HG02623 (cell line): ENCODE measurements at regions not wholly inside any gene's neighbourhood (a gene's known extent, or its start where the extent isn't known, plus 50 kb on each side); places are given as distances from the start of the nearest gene placed in this dataset.

ENCODE experiments used
- ATAC-seq: cut with Tn5 transposase; IDR thresholded peaks from one replicate; pipeline ENCODE4 v1.9.1; 2021; ENCODE audit warnings: moderate library complexity; ENCODE audit not compliant: unreplicated experiment

DNA sequence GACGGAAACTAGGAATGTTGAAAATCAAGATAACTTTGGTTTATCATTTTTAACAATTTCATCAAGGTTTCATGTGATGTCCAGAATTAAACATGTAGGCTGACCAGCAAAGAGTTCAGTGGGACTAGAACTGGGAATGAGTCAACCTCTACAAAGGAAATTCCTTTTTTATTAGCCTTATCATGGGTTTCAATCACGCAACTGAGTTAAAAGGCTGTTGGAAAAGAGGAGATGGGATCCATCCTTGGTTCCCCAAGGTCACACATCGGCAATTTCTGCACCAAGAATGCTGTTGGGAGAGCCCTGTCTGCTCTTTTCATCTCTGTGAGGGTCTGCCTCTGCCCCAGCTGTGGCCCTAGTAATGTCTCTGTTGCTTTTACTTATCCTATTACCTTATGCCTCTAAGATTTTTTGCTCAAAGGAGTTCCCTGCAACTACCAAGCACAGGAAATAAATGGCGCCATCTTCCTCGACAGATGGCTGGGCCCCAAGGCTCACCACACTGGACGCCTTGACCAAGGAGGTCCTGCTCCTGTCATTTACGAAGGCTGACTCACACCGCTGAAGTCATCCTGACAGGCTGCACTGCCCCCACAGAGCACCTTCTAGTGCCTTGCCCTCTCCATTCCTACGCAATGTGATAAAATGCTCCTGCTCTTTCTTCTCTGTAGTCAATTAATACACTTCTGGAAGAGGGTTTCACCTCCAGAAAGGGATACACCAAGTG is 367.4 kb downstream of the GXYLT1 start:
- ATAC-seq, result no peak

DNA sequence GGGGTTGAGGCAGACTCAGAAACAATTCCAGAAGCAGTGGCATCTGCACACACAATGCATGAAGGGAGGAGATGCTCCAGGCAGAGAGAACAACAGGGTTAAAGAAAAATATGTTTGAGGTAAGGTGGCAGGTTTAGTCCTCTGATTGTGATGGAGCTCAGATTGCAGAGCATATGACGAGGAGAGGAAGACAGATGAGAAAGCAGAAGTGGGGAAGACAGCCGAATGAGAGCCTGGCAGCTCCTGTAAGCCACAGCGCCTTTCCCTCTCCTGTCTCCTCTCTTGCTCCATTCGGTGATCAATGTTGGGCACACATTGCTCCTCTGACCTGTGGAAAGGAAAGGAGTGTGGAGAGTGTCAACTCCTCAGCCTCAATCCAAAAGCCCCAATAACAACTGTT is 372.2 kb downstream of the GXYLT1 start:
- no peak for ATAC-seq

GRCh38 chr12:41769810-41770209 is 374.9 kb downstream of the GXYLT1 start:
- ATAC-seq, result peak; percentile 72

- ATAC-seq, result no peak
These were observed 376.2 kb downstream of the GXYLT1 start for GRCh38 chr12:41768456-41768855.

DNA sequence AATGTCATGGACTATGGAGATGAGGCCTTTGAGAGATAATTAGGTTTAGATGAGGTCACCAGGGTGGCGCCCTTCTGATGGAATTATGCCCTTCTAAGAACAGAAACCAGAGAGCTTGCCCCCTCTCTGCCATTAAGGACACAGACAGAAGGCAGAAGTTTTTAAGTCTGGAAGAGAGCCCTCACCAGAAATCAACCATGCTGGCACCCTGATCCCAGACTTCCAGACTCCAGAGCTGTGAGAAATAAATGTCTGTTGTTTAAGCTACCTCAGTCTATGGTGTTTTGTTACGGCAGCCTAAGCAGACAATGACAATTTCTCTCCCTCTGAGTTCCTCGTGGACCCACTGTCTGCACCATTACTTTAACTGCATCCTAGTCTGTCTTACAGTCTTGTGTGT is 382.0 kb downstream of the GXYLT1 start:
- no peak for ATAC-seq

- ATAC-seq, result no peak
These were observed 399.1 kb downstream of the GXYLT1 start for GRCh38 chr12:41745593-41745992.

DNA sequence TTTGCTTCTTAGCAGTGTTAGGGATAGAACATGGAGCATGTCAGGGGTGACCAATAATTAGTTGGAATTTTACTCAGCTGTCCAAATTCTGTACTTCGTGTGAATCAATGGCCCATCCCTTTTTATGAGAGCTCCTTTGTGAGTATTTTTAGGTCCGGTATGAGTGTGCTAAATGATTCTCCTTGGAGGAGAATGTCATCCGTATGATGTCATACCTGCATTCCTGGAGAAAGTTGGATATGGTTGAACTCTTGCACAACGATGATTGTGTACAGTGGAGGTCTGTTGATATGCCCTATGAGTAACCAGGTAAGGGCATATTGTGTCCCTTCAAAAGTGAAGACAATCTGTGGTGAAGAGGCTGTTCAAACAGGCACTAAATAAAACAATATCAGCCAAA is 400.8 kb downstream of the GXYLT1 start:
- ATAC-seq, result no peak

DNA sequence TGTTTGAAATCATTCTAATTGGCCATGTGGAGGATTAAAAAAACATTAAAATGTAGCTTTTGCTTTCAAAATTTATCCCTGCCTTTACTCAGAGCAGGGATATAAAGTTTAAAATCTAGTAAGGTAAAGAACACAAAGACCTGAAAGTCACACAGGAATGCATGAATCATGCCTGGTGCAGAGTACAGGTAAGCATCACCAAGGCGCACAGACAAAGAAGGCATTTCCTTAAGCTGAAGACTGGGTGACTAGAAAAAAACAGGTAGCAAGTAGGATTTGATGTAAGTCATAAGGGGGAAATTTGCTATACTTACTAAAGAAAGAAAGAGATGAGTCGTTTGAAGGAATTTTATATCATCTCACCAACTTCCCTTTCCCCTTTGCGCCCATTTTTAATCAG is 405.6 kb downstream of the GXYLT1 start:
- ATAC-seq, result no peak

DNA sequence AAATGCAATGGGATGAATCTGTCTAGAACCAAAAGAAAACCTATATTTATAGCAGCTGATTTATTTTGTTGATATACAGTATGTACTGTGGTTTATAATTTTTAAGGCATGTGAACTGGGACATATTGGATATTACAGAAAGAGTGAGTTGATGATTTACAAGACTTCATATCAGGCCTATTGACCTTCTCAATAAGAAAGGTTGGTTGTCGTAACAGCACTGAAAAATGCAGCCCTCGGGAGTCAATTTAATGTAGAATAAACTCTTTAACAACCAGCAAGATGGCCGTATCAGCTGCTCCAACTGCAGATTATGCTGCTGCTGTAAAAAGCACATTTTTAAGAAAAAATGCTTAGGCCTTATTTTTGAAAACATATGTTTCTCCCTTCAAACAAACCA is 407.3 kb downstream of the GXYLT1 start:
- no peak for ATAC-seq

GRCh38 chr12:41736436-41736835 is 408.2 kb downstream of the GXYLT1 start:
- no peak for ATAC-seq

- no peak for ATAC-seq
These were observed 413.0 kb downstream of the GXYLT1 start for GRCh38 chr12:41731691-41732090.

DNA sequence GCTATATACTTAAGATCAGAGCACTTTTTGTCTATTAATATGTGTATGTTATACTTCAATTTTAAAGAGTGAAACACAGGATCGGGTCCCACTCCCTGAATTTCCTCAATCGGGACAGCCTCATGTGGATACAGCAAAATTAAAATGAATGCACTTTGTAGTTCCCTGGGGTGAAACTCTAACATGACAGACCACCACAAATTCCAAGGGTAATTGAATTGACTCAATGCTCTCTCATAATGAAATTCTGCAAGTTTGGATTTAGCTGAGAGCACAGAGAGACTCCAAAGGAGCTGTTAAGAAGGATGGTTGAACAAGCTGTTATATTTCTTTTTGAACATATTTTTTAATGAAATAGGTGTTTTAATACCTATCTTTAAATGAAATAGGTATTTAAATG is 413.6 kb downstream of the GXYLT1 start:
- ATAC-seq, result no peak

DNA sequence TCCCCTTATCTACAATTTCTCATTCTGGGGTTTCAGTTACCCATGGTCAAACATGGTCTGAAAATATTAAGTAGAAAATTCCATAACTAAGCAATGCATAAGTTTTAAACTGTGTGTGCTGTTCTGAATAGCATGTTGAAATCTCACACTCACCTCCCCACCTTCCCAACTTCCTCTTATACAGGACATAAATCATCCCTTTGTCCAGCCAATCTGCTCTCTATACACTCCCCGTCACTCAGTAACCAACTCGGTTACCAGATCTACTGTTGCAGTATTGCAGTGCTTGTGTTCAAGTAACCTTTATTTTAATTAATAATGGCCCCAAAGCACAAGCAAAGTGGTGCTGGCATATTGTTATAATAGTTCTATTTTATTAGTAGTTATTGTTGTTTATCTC is 420.5 kb downstream of the GXYLT1 start:
- ATAC-seq, result no peak

GRCh38 chr12:41719214-41719613 is 425.5 kb downstream of the GXYLT1 start:
- ATAC-seq, result no peak

DNA sequence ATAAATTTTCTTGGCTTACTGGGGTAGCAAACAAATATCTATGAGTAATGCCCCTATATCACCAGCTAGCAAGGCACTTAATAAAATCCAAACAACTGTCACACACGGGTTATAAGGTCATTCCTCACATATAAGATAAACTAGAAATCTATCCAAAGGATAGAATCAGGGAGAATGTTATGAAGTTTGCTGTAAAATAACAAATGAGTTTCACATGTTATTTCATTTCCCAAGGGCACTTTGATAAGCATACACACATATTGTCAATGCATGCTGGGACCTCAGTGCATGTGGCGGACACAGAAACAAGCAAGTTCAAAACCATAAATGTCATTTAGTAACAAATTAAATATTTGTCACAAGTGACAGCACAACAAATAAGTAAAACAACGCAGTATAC is 429.4 kb downstream of the GXYLT1 start:
- no peak for ATAC-seq

- no peak for ATAC-seq
These were observed 435.0 kb downstream of the GXYLT1 start for GRCh38 chr12:41709463-41710285.

GRCh38 chr12:41709012-41709411 is 435.7 kb downstream of the GXYLT1 start:
- no peak for ATAC-seq

GRCh38 chr12:41706376-41706775 is 438.3 kb downstream of the GXYLT1 start:
- no peak for ATAC-seq

- ATAC-seq, result no peak
These were observed 442.6 kb downstream of the GXYLT1 start for GRCh38 chr12:41701943-41702601.

DNA sequence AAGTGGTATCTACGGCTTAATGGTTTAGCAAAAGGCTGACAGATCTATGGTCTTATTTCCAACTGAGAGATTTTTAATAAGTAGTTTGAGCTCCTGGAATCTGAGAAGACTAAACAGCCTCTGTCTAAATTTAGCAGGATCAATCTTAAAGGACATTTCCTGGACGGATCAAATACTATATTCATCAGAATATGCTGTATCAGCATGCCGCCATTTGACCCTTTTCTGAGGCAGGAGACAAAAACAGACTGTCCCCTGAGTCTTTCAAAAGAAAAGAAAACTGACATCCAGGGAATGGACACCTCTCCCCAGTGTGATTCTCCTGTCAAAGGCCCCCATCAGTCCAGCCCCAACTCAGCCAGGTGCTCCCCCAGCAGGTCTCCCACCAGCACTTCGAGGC is 443.7 kb downstream of the GXYLT1 start:
- no peak for ATAC-seq

- ATAC-seq, result no peak
These were observed 445.0 kb downstream of the GXYLT1 start for GRCh38 chr12:41699658-41700057.

DNA sequence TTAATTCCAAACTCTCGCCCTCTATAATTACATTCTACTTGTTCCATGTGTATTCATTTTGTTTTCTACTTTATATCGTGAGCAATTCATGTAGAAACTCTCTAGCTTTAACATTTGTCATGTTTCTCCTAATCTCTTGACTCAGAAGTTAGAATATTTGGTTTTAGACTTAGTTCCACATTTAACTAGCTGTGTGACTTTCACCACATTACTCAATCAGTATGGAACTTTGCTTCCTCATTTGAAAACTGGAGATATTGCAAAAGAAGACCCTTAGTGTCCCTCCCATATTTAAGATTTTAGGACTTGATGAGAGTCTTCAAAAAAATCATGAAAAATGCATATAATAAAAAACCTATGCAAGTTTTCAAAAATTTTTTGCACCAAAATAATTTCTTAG is 447.5 kb downstream of the GXYLT1 start:
- no peak for ATAC-seq
